GM12801 (cell line): ENCODE measurements at regions not wholly inside any gene's neighbourhood (a gene's known extent, or its start where the extent isn't known, plus 50 kb on each side); places are given as distances from the start of the nearest gene placed in this dataset.

Source experiments
- TF ChIP-seq, protein P1 (sequence below): IDR thresholded peaks from one replicate; pipeline ENCODE4 v1.5.1; 2011; ENCODE audit warnings: control low read depth; ENCODE audit not compliant: insufficient read length; ENCODE audit errors: extremely low read depth

GRCh38 chr15:89410039-89410435, 75.4 kb upstream of the POLG start:
- TF ChIP-seq, protein P1, sequence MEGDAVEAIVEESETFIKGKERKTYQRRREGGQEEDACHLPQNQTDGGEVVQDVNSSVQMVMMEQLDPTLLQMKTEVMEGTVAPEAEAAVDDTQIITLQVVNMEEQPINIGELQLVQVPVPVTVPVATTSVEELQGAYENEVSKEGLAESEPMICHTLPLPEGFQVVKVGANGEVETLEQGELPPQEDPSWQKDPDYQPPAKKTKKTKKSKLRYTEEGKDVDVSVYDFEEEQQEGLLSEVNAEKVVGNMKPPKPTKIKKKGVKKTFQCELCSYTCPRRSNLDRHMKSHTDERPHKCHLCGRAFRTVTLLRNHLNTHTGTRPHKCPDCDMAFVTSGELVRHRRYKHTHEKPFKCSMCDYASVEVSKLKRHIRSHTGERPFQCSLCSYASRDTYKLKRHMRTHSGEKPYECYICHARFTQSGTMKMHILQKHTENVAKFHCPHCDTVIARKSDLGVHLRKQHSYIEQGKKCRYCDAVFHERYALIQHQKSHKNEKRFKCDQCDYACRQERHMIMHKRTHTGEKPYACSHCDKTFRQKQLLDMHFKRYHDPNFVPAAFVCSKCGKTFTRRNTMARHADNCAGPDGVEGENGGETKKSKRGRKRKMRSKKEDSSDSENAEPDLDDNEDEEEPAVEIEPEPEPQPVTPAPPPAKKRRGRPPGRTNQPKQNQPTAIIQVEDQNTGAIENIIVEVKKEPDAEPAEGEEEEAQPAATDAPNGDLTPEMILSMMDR: no peak

DNA sequence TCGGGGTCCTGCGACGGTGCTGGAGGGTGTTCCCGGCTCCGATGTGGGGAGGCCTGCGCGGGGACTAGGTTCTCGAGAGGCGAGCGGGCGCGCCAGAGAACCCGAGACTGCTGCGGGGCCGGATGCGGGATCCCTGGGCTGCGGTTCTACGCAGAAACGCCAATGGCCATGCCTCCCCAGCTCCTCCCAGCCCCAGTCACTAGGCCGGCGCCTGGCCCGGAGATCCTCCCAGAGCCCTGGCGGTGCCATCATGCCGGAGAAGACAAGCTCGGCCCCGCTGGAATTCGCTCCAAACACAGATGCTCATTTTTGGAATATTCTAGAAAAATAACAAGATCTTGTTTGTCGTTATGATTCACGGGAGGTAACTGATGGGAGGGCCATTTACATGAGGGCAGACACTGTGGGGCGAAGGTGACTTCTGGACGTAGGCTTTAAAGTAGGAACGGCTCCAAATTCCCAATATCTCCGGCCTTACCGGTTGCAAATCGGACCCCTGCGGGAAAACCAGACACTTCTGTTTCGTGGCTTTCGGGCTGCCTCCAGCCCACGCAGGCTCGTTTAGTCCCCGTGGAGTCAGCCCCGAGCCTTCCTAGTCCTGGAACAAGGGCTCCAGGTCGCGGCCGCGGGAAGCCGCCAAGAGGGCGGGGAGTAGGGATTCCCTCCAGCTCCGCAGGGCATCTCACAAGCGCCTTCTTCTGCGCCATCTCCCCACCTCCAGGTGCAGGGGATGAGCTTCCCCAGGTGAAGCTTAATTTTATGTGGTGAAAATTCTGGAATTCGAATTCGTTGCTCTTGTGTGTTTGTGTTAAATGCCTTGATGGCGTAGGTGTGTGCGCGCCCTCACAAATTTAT, 74.8 kb upstream of the POLG start:
- TF ChIP-seq, protein P1: no peak

- TF ChIP-seq, protein P1: no peak
Measured at GRCh38 chr15:89408372-89409183, 74.0 kb upstream of the POLG start.

- TF ChIP-seq, protein P1: no peak
Measured at GRCh38 chr15:89406940-89407607, 72.5 kb upstream of the POLG start.

DNA sequence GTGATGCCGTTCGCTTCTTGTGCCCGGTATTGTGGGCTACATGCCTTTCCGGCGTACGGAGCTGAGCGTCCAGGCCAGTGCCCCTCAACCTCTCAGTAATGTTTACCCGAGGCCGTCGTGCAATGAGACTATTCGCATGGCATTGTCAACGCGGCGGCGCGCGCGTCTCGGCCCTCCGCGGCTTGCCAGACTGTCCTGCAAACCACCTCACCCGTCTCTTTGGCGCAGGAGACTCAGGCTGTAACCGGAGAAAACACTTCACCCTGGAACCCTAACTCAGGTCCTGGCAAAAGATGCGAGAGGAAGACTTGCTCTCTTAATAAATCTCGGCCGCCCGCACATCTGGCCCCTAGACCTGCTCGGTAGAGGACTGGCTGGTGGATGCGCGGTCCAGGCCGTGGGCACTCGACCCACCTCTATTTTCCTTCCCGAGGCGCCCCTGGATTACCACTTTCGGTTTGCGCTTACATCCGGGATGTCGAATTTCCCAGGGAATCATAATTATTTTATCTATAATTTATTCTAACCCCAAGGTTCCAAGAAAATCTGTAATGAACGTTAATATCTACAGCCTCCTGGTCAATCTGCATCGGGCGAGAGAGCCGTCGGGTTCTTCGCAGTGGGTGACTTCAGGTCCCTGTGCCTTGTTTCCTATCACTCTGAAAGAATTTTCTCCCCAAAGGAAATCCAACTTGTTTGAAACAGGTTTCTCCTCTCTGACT, 71.8 kb upstream of the POLG start:
- TF ChIP-seq, protein P1: no peak

GRCh38 chr15:89405494-89405893, 70.9 kb upstream of the POLG start:
- TF ChIP-seq, protein P1: no peak

- TF ChIP-seq, protein P1: no peak
Measured at GRCh38 chr15:89404023-89404422, 69.4 kb upstream of the POLG start.
